CD4-positive, CD25-positive, alpha-beta regulatory T cell (primary cell): ENCODE measurements at regions not wholly inside any gene's neighbourhood (a gene's known extent, or its start where the extent isn't known, plus 50 kb on each side); places are given as distances from the start of the nearest gene placed in this dataset.

Experiments used
- ATAC-seq, 2 donors: fragments of 150-1000 bp; cut with Tn5 transposase; one replicate each; pipeline ENCODE4 v1.10.0; 2021; ENCODE audit warnings: low read depth in 2 of 2, moderate number of reproducible peaks in 2 of 2, moderate library complexity in 1 of 2
- DNase-seq, 3 donors: peaks; one replicate each; pipeline versions ENCODE4 v3.0.0 to v3.0.0-alpha.2; 2012 to 2022; ENCODE audit warnings: mixed read lengths in 1 of 3
- H3K27ac ChIP-seq: one replicate; pipeline ENCODE4 v1.7.0; 2013; ENCODE audit warnings: mild to moderate bottlenecking, low read length; ENCODE audit not compliant: insufficient read depth, poor library complexity, severe bottlenecking
- H3K27me3 ChIP-seq: one replicate; pipeline ENCODE4 v1.7.0; 2013; ENCODE audit warnings: low read length; ENCODE audit not compliant: control insufficient read depth, insufficient read depth
- H3K36me3 ChIP-seq: one replicate; pipeline ENCODE4 v1.7.0; 2013; ENCODE audit warnings: mild to moderate bottlenecking, low read length, moderate library complexity; ENCODE audit not compliant: control insufficient read depth, insufficient read depth
- H3K4me1 ChIP-seq: 2 replicates; pipeline ENCODE4 v1.7.0; 2013; ENCODE audit warnings: mild to moderate bottlenecking, low read length; ENCODE audit not compliant: insufficient read depth, control insufficient read depth, poor library complexity, severe bottlenecking
- H3K4me3 ChIP-seq: one replicate; pipeline ENCODE4 v1.7.0; 2013; ENCODE audit warnings: low read depth, mild to moderate bottlenecking, low read length, moderate library complexity
- H3K9me3 ChIP-seq, 2 experiments: 1 replicate in 1 of 2; 2 replicates in 1 of 2; pipeline ENCODE4 v1.7.0; 2013; ENCODE audit warnings: low read length in 2 of 2, mild to moderate bottlenecking in 1 of 2, moderate library complexity in 1 of 2; ENCODE audit not compliant: control insufficient read depth in 2 of 2
- H3K27ac Mint-ChIP-seq, 3 donors: one replicate each; pipeline ENCODE4 v1.8.0; 2020 to 2022; ENCODE audit warnings: mild to moderate bottlenecking in 3 of 3, mixed read lengths in 3 of 3, moderate library complexity in 2 of 3
- H3K27me3 Mint-ChIP-seq: one replicate; pipeline ENCODE4 v1.8.0; 2022; ENCODE audit warnings: mild to moderate bottlenecking, mixed read lengths
- H3K36me3 Mint-ChIP-seq: one replicate; pipeline ENCODE4 v1.8.0; 2020; ENCODE audit warnings: mixed read lengths
- H3K4me1 Mint-ChIP-seq, 4 donors: one replicate each; pipeline ENCODE4 v1.8.0; 2020 to 2022; ENCODE audit warnings: mixed read lengths in 4 of 4, mild to moderate bottlenecking in 1 of 4
- H3K4me3 Mint-ChIP-seq, 4 donors: one replicate each; pipeline ENCODE4 v1.8.0; 2020 to 2022; ENCODE audit warnings: mild to moderate bottlenecking in 4 of 4, mixed read lengths in 4 of 4, moderate library complexity in 3 of 4
- H3K9me3 Mint-ChIP-seq, 7 donors: one replicate each; pipeline ENCODE4 v1.8.0; 2020 to 2022; ENCODE audit warnings: mixed read lengths in 7 of 7, mild to moderate bottlenecking in 3 of 7, moderate library complexity in 2 of 7

- ATAC-seq: no peak
Observed at GRCh38 chr6:142621822-142622221, 320.0 kb downstream of the ADGRG6 start.

DNA sequence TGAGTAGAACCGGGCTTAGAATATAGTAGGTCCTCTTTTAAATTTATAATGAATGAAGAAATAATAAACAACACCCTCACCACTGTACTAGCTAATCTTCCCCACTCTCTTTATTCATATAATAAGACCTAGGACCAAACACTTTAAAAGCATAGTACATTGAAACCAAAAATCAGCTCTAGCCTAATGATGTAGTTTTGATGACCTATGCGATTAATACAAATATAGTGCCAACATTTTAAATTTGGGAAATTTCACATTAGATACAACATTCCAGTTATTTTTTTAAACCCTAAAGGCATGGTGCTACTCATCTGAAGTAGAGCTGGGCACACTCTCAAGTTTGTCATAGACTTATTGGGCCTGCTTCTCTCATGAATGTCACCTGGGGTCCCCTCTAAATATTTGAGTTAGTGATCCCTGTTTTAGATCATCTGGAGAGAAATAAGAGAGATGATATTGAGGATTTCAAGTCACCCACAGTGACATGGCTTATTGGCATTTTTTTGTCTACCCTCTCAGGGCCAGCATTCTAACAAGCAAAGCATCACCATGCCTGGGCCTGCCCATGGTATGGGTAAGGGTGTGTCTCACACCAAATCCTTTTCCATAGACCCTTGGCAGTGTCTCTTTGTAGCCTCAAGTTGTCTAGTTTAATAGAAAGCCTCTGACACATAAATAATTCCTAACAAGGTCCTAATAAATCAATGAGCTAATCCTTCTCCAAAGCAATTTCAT, 319.8 kb downstream of the HIVEP2 start:
- H3K9me3 Mint-ChIP-seq: no peaks in the 10 kb centered on the region
- H3K27me3 Mint-ChIP-seq: peaks cover 3% of the 10 kb centered on the region
- no peak overlapping the region for H3K27ac Mint-ChIP-seq
- Histone ChIP-seq H3K4me1 (no peaks in the 10 kb centered on the region), H3K36me3 (no peaks in the 10 kb centered on the region), H3K27me3 (no peaks in the 10 kb centered on the region), H3K27ac (no peak overlapping the region), H3K9me3 (no peaks in the 10 kb centered on the region), H3K4me3 (no peak overlapping the region)
- peaks cover 0 to 2% (median 0%) of the 10 kb centered on the region in 4 donors for H3K4me1 Mint-ChIP-seq
- ATAC-seq (no peak), DNase-seq (no peak)
- no peaks in the 10 kb centered on the region for H3K36me3 Mint-ChIP-seq
- no peak overlapping the region for H3K4me3 Mint-ChIP-seq

More at GRCh38 chr6:142621822-142622221, 320.0 kb downstream of the ADGRG6 start:
- no peaks in the 10 kb centered on the region for H3K36me3 ChIP-seq
- no peaks in the 10 kb centered on the region for H3K36me3 Mint-ChIP-seq
- no peak overlapping the region for H3K27ac Mint-ChIP-seq
- no peaks in the 10 kb centered on the region for H3K4me1 Mint-ChIP-seq
- no peaks in the 10 kb centered on the region for H3K27me3 ChIP-seq
- no peaks in the 10 kb centered on the region for H3K9me3 Mint-ChIP-seq
- H3K9me3 ChIP-seq: no peaks in the 10 kb centered on the region
- H3K4me3 ChIP-seq: no peak overlapping the region
- no peak overlapping the region for H3K27ac ChIP-seq
- DNase-seq: no peak
- H3K4me3 Mint-ChIP-seq: no peak overlapping the region
- no peaks in the 10 kb centered on the region for H3K4me1 ChIP-seq
- H3K27me3 Mint-ChIP-seq: peaks cover 4% of the 10 kb centered on the region

DNA sequence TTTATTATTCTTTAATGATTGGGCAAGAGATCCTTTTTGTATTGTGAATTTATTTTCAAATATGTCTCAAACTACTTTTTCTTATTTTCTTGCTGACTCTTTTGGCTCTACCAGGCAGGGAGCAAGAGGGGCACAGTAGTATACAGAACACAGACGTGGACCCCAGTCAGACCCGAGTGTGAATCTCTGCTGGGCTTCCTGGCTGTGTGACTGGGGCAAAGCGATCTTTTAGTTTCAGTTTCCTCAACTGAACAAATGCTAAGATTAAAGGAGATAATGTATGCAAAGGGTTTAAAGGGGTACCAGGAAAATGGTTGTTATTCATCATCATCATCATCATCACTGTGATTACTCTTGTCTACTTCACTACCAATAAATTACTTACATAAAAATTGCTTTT, 317.5 kb downstream of the HIVEP2 start:
- Histone ChIP-seq H3K4me1 (no peaks in the 10 kb centered on the region), H3K27ac (no peak overlapping the region), H3K36me3 (no peaks in the 10 kb centered on the region), H3K9me3 (no peaks in the 10 kb centered on the region), H3K4me3 (peak overlapping the region; percentile 63), H3K27me3 (no peaks in the 10 kb centered on the region)
- peaks cover 0 to 9% (median under 1%) of the 10 kb centered on the region in 4 donors for H3K4me1 Mint-ChIP-seq
- peaks cover 4% of the 10 kb centered on the region for H3K27me3 Mint-ChIP-seq
- no peaks in the 10 kb centered on the region for H3K9me3 Mint-ChIP-seq
- ATAC-seq (no peak), DNase-seq (peak in 1 of 3 donors; percentile 6)
- peak overlapping the region in 2 of 4 donors; percentile 46 to 57 for H3K4me3 Mint-ChIP-seq
- no peaks in the 10 kb centered on the region for H3K36me3 Mint-ChIP-seq
- H3K27ac Mint-ChIP-seq: no peak overlapping the region

GRCh38 chr6:142631517-142632385, 313.2 kb downstream of the HIVEP2 start:
- H3K4me1 Mint-ChIP-seq: peaks cover 0 to 9% (median under 1%) of the 10 kb centered on the region in 4 donors
- no peak for ATAC-seq

DNA sequence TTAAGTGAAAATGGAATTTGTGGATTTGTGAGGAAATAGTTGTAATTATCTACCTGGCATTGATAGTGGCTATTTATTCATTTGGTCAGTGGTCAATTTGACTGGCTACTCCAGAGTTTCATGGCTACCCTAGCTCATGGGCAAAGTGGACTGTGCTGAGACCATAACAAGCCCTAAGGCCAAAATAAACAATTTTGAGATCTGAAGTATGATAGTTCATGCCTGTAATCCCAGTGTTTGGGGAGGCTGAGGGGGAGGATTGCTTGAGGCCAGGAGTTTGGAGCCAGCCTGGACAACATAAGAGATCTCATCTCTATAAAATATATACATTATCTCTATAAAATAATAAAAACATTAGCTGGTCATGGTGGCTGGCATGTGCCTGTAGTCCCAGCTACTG, 311.7 kb downstream of the HIVEP2 start:
- Mint-ChIP-seq H3K9me3 (peaks cover 0 to 3% (median 0%) of the 10 kb centered on the region in 7 donors), H3K4me3 (no peak overlapping the region), H3K27me3 (peaks cover 4% of the 10 kb centered on the region), H3K27ac (no peak overlapping the region), H3K36me3 (no peaks in the 10 kb centered on the region), H3K4me1 (peaks cover 0 to 9% (median 0%) of the 10 kb centered on the region in 4 donors)
- no peaks in the 10 kb centered on the region for H3K9me3 ChIP-seq
- ATAC-seq: no peak
- H3K36me3 ChIP-seq: no peaks in the 10 kb centered on the region
- H3K27ac ChIP-seq: no peak overlapping the region
- DNase-seq: no peak
- H3K4me1 ChIP-seq: no peaks in the 10 kb centered on the region
- no peaks in the 10 kb centered on the region for H3K27me3 ChIP-seq
- no peak overlapping the region for H3K4me3 ChIP-seq

More at GRCh38 chr6:142631517-142632385, 313.2 kb downstream of the HIVEP2 start:
- Mint-ChIP-seq H3K27ac (no peak overlapping the region), H3K36me3 (no peaks in the 10 kb centered on the region), H3K4me3 (no peak overlapping the region), H3K27me3 (peaks cover 4% of the 10 kb centered on the region), H3K9me3 (peaks cover 0 to 3% (median 0%) of the 10 kb centered on the region in 7 donors)
- Histone ChIP-seq H3K4me3 (no peak overlapping the region), H3K27me3 (no peaks in the 10 kb centered on the region), H3K27ac (no peak overlapping the region), H3K4me1 (no peaks in the 10 kb centered on the region), H3K9me3 (no peaks in the 10 kb centered on the region), H3K36me3 (no peaks in the 10 kb centered on the region)
- no peak for DNase-seq

DNA sequence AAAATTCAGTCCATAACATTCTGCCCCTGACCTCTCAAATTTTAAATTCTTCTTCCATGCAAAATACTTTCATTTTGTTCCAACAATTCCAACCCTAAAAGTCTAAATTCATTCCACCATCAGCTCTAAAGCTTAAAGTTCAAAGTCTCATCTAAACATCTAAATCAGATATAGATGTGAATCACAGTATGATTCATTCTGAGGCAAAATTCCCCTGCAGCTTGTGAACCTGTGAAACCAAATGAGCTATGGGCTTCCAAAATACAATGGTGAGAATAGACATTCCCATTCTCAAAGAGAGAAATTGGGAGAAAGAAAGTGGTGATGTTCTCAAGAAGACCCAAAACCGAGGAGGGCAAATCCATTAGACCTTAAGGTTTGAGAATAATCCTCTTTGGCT, 309.8 kb downstream of the HIVEP2 start:
- no peaks in the 10 kb centered on the region for H3K36me3 Mint-ChIP-seq
- Histone ChIP-seq H3K4me1 (no peaks in the 10 kb centered on the region), H3K27ac (no peak overlapping the region), H3K4me3 (no peak overlapping the region), H3K27me3 (no peaks in the 10 kb centered on the region), H3K9me3 (no peaks in the 10 kb centered on the region), H3K36me3 (no peaks in the 10 kb centered on the region)
- peaks cover 4% of the 10 kb centered on the region for H3K27me3 Mint-ChIP-seq
- H3K4me1 Mint-ChIP-seq: peaks cover 0 to 9% (median 0%) of the 10 kb centered on the region in 4 donors
- no peak for ATAC-seq
- DNase-seq: no peak
- no peak overlapping the region for H3K27ac Mint-ChIP-seq
- no peak overlapping the region for H3K4me3 Mint-ChIP-seq
- H3K9me3 Mint-ChIP-seq: peaks cover 0 to 3% (median 0%) of the 10 kb centered on the region in 7 donors

- Histone ChIP-seq H3K27ac (no peak overlapping the region), H3K9me3 (no peaks in the 10 kb centered on the region), H3K27me3 (no peaks in the 10 kb centered on the region), H3K36me3 (no peaks in the 10 kb centered on the region), H3K4me3 (no peak overlapping the region), H3K4me1 (no peaks in the 10 kb centered on the region)
- no peak overlapping the region for H3K4me3 Mint-ChIP-seq
- ATAC-seq (no peak), DNase-seq (no peak)
- no peaks in the 10 kb centered on the region for H3K4me1 Mint-ChIP-seq
- H3K27me3 Mint-ChIP-seq: no peaks in the 10 kb centered on the region
- H3K27ac Mint-ChIP-seq: no peak overlapping the region
- no peaks in the 10 kb centered on the region for H3K36me3 Mint-ChIP-seq
- peaks cover 0 to 5% (median 0%) of the 10 kb centered on the region in 7 donors for H3K9me3 Mint-ChIP-seq
Observed at GRCh38 chr6:142637624-142638351, 307.2 kb downstream of the HIVEP2 start.
